Mammary epithelial cell (primary cell): ENCODE measurements at regions not wholly inside any gene's neighbourhood (a gene's known extent, or its start where the extent isn't known, plus 50 kb on each side); places are given as distances from the start of the nearest gene placed in this dataset.

Experiments
- CTCF ChIP-seq, 2 donors: IDR thresholded peaks in 1 of 2; conservative IDR thresholded peaks in 1 of 2; 2 replicates each; pipeline ENCODE4 v1.5.1; 2011 to 2012; ENCODE audit warnings: inconsistent platforms in 2 of 2, low read length in 2 of 2, mild to moderate bottlenecking in 2 of 2, control low read depth in 1 of 2, low read depth in 1 of 2; ENCODE audit not compliant: insufficient read depth in 1 of 2; ENCODE audit errors: extremely low read depth in 1 of 2
- EZH2 ChIP-seq: IDR thresholded peaks from 2 replicates; pipeline ENCODE4 v1.6.1; 2012; ENCODE audit warnings: low read length, inconsistent platforms, borderline replicate concordance

- TF ChIP-seq CTCF (conservative IDR thresholded peaks at IDR 0.05 in 1 of 2, IDR thresholded peaks at IDR 0.05 in 1 of 2; ENCODE audit: extremely low read depth in 1 of 2, insufficient read depth in 1 of 2, low read depth in 1 of 2, low read length in 2 of 2) (no peak), EZH2 (no peak)
Observed at GRCh38 chr10:118482393-118483331, 112.8 kb downstream of the PRLHR start.
